Memory B cell (primary cell): ENCODE measurements at regions not wholly inside any gene's neighbourhood (a gene's known extent, or its start where the extent isn't known, plus 50 kb on each side); places are given as distances from the start of the nearest gene placed in this dataset.

Experiments
- ATAC-seq: fragments of 150-1000 bp; cut with Tn5 transposase; 2 replicates; pipeline ENCODE4 v1.10.0; 2021; ENCODE audit warnings: low read depth, mild to moderate bottlenecking, moderate library complexity
- DNase-seq, 2 donors: peaks; one replicate each; pipeline ENCODE4 v3.0.0; 2022; ENCODE audit warnings: low spot score in 2 of 2
- H3K27ac Mint-ChIP-seq: one replicate; pipeline ENCODE4 v1.8.0; 2022; ENCODE audit warnings: mild to moderate bottlenecking, moderate library complexity, mixed read lengths
- H3K27me3 Mint-ChIP-seq: one replicate; pipeline ENCODE4 v1.8.0; 2022; ENCODE audit warnings: mixed read lengths
- H3K36me3 Mint-ChIP-seq: one replicate; pipeline ENCODE4 v1.8.0; 2022; ENCODE audit warnings: mild to moderate bottlenecking, mixed read lengths
- H3K4me1 Mint-ChIP-seq: one replicate; pipeline ENCODE4 v1.8.0; 2022; ENCODE audit warnings: mixed read lengths
- H3K4me3 Mint-ChIP-seq: one replicate; pipeline ENCODE4 v1.8.0; 2022; ENCODE audit warnings: mild to moderate bottlenecking, moderate library complexity, mixed read lengths
- H3K9me3 Mint-ChIP-seq: one replicate; pipeline ENCODE4 v1.8.0; 2022; ENCODE audit warnings: mixed read lengths

GRCh38 chr18:2091937-2092336 is 479.4 kb downstream of the METTL4 start:
- DNase-seq (no peak), ATAC-seq (no peak)
- H3K27ac Mint-ChIP-seq, result no peak overlapping the region
- no peaks in the 10 kb centered on the region for H3K36me3 Mint-ChIP-seq
- H3K4me3 Mint-ChIP-seq, result no peak overlapping the region
- no peaks in the 10 kb centered on the region for H3K9me3 Mint-ChIP-seq
- no peaks in the 10 kb centered on the region for H3K4me1 Mint-ChIP-seq
- H3K27me3 Mint-ChIP-seq, result peaks cover 1% of the 10 kb centered on the region

DNA sequence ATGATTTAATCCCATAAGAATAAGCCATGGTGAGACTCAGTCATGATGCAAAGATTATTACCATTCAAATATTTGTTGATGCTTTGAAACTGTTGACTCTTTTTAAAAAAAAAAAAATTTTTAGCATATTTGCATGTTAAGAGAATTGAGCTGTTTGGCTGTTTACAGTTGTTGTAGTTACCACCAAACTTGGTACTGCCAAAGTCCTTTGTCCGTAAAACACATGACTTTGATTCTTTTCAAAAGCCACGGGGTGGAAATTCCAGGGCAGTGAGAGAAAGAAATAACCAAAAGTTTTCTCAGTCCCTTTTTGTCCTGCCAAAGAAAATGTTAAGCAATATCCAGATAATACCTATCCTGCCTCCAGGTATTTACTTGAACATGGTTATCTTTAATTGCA is 474.8 kb downstream of the METTL4 start:
- no peaks in the 10 kb centered on the region for H3K27me3 Mint-ChIP-seq
- no peak overlapping the region for H3K4me3 Mint-ChIP-seq
- DNase-seq (no peak), ATAC-seq (no peak)
- no peak overlapping the region for H3K27ac Mint-ChIP-seq
- H3K4me1 Mint-ChIP-seq, result no peaks in the 10 kb centered on the region
- H3K36me3 Mint-ChIP-seq, result no peaks in the 10 kb centered on the region
- peaks cover 3% of the 10 kb centered on the region for H3K9me3 Mint-ChIP-seq

- Mint-ChIP-seq H3K4me1 (peaks cover 9% of the 10 kb centered on the region), H3K4me3 (no peak overlapping the region)
- no peak for ATAC-seq
Measured at GRCh38 chr18:2100694-2101213, 470.6 kb downstream of the METTL4 start.

GRCh38 chr18:2102022-2102421 is 469.3 kb downstream of the METTL4 start:
- Mint-ChIP-seq H3K36me3 (no peaks in the 10 kb centered on the region), H3K4me3 (no peak overlapping the region), H3K27me3 (no peaks in the 10 kb centered on the region), H3K9me3 (peaks cover 3% of the 10 kb centered on the region), H3K4me1 (peaks cover 9% of the 10 kb centered on the region), H3K27ac (no peak overlapping the region)
- DNase-seq, result no peak
- peak; percentile 73 for ATAC-seq

More at GRCh38 chr18:2100694-2101213, 470.6 kb downstream of the METTL4 start:
- Mint-ChIP-seq H3K9me3 (peaks cover 3% of the 10 kb centered on the region), H3K36me3 (no peaks in the 10 kb centered on the region), H3K27me3 (no peaks in the 10 kb centered on the region), H3K27ac (no peak overlapping the region)
- DNase-seq, result no peak

GRCh38 chr18:2103299-2103698 is 468.0 kb downstream of the METTL4 start:
- H3K4me1 Mint-ChIP-seq, result peaks cover 9% of the 10 kb centered on the region
- H3K27me3 Mint-ChIP-seq, result no peaks in the 10 kb centered on the region
- no peak for DNase-seq

DNA sequence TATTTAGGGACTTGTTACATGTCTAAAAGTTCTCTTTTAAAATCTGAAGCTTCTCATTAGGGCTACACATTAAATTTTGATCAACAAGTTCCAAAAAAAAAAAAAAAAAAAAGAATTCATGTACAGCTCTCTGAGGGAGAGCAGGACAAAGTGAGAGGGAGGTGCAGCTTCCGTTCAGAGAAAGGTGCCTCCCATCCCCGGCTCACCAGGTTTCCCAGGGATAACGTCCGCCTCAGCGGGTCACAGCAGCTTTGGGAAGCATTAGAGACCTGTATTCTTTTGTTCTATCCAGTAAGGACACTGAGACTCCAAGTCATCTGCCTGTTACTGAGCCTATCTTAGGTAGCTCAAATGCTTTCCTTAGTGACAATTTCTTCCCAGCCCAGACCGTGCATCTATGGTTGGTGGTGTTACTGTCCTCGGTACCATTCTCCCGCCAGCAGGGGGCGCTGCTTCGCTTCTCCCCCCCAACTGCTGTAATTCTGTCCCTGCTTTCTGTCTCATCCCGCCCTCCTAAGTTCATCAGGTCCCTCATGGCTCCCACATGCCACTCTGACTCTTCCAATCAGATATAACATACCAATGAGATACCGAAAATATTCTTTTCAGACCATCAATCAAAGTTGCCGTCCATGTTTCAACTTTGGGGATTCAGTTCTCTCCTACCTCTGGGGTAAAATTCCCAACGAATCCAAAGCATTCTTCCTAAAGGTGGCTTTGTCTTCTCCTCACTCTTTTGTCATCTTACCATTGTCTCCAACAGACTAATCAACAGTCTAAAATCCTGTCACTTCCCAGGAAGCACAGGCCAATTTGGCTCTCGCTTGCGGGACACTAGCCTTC is 466.5 kb downstream of the METTL4 start:
- Mint-ChIP-seq H3K36me3 (no peaks in the 10 kb centered on the region), H3K9me3 (peaks cover 1% of the 10 kb centered on the region), H3K27me3 (no peaks in the 10 kb centered on the region), H3K27ac (no peak overlapping the region), H3K4me1 (peaks cover 9% of the 10 kb centered on the region), H3K4me3 (no peak overlapping the region)
- ATAC-seq, result peak; percentile 50
- DNase-seq, result peak in 1 of 2 donors; percentile 17

More at GRCh38 chr18:2103299-2103698, 468.0 kb downstream of the METTL4 start:
- H3K27ac Mint-ChIP-seq, result no peak overlapping the region
- no peaks in the 10 kb centered on the region for H3K36me3 Mint-ChIP-seq
- H3K9me3 Mint-ChIP-seq, result peaks cover 3% of the 10 kb centered on the region
- no peak overlapping the region for H3K4me3 Mint-ChIP-seq
- ATAC-seq, result no peak

DNA sequence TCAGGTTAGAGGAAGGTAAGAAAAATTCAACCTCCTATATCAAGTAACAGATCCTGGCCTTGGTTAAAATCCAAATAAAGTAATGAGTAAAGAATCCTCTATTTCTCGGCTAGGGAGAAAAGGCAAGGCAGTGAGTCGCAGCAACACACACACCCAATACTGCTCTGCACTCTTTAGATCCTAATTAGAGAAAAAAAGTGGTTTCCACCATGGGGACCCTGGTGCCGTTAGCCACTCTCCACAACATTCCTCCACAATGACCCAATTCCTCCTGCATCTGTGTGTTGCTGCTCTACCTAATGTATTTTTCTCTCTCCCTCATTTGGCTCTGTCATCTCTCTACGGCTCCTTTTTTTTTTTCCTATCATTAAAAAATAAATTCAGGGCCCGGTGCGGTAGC is 462.7 kb downstream of the METTL4 start:
- no peak for ATAC-seq
- H3K27ac Mint-ChIP-seq, result no peak overlapping the region
- no peak for DNase-seq
- no peaks in the 10 kb centered on the region for H3K9me3 Mint-ChIP-seq
- H3K4me1 Mint-ChIP-seq, result peaks cover 3% of the 10 kb centered on the region
- H3K27me3 Mint-ChIP-seq, result peaks cover 9% of the 10 kb centered on the region
- no peak overlapping the region for H3K4me3 Mint-ChIP-seq
- H3K36me3 Mint-ChIP-seq, result no peaks in the 10 kb centered on the region

DNA sequence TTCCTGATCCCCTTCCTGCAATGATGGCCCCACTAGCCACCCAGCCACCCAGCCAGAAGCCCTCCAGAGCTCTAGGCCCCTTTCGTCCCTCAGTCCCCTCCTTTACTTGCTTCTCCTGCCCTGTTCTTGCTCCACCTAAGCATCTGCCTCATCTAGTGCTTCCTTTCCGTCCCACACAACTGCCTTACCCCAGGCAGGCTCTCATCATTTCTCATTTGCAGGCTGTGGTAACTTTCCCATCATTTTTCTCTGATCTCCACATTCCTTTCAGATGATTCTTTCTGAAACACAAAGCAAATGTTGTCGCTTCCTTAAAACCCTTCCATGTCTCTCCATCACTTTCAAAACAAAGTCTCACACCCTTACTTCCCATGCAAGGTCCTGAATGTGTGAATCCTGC is 459.8 kb downstream of the METTL4 start:
- DNase-seq (no peak), ATAC-seq (no peak)
- H3K9me3 Mint-ChIP-seq, result no peaks in the 10 kb centered on the region
- H3K4me3 Mint-ChIP-seq, result no peak overlapping the region
- H3K4me1 Mint-ChIP-seq, result no peaks in the 10 kb centered on the region
- H3K27ac Mint-ChIP-seq, result no peak overlapping the region
- H3K36me3 Mint-ChIP-seq, result no peaks in the 10 kb centered on the region
- H3K27me3 Mint-ChIP-seq, result peaks cover 13% of the 10 kb centered on the region

- H3K9me3 Mint-ChIP-seq, result no peaks in the 10 kb centered on the region
- H3K27ac Mint-ChIP-seq, result no peak overlapping the region
- no peaks in the 10 kb centered on the region for H3K4me1 Mint-ChIP-seq
- no peak overlapping the region for H3K4me3 Mint-ChIP-seq
- no peak for DNase-seq
- ATAC-seq, result no peak
- H3K27me3 Mint-ChIP-seq, result peaks cover 13% of the 10 kb centered on the region
- no peaks in the 10 kb centered on the region for H3K36me3 Mint-ChIP-seq
Measured at GRCh38 chr18:2112435-2113045, 458.8 kb downstream of the METTL4 start.

DNA sequence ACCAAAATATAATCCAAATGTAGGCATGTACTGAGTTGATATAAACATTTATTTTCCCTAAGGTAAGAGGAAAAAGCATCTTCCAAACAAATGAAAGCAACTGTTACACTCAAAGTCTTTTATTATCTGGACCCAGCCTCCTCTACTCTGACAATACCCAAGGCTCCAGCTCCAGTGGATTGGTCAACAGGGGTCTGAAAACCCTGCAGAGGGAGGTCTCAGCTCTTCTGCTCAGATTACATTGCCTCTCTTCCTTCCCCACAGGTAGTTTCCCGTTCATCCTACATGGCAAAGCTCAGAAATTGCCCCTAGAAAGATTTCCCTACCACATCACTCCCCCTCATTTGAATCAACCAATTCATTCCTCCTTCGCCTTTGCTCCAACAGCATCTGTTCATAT is 457.0 kb downstream of the METTL4 start:
- H3K9me3 Mint-ChIP-seq, result no peaks in the 10 kb centered on the region
- no peak for DNase-seq
- H3K4me3 Mint-ChIP-seq, result no peak overlapping the region
- no peak for ATAC-seq
- peaks cover 13% of the 10 kb centered on the region for H3K27me3 Mint-ChIP-seq
- H3K36me3 Mint-ChIP-seq, result no peaks in the 10 kb centered on the region
- no peaks in the 10 kb centered on the region for H3K4me1 Mint-ChIP-seq
- H3K27ac Mint-ChIP-seq, result no peak overlapping the region

DNA sequence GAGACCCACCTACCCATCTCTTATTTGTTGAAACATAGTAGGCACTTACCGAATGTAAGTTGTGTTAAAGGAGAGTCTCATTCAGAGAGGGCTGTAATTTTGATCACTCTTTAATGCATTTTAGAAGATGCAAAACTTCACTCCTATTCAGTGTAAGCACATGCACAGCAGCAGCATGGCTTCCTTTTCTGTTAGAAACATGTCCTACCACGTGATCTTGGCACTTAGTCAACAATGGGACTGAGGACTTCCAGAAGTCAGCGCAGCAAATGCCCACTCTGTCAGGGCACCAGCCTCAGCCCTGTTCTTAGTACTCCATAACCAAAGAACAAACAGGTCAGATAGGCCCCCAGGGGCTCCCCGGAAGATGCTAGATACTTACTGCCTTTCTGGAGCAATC is 456.5 kb downstream of the METTL4 start:
- ATAC-seq (no peak), DNase-seq (no peak)
- Mint-ChIP-seq H3K36me3 (no peaks in the 10 kb centered on the region), H3K4me1 (no peaks in the 10 kb centered on the region), H3K9me3 (no peaks in the 10 kb centered on the region), H3K27ac (no peak overlapping the region), H3K27me3 (peaks cover 13% of the 10 kb centered on the region), H3K4me3 (no peak overlapping the region)

DNA sequence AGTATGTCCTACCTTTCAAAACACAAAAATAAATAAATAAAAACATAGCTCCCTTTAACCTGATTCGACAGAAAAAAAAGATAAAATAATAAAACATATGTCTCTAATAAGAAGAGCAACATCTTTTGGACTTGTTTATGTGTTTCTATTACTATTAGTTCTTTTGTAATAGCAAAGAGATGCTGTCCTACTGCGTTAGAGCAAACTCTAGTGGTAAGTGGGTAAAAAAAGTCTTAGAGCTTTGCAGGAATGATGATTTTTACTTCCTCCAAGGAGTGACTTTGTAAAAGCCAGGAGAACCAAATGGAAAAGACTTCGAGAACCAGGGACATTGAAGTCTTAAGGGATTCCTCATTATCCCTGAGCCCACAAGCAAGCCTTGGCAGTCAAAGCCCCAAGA is 450.1 kb downstream of the METTL4 start:
- no peaks in the 10 kb centered on the region for H3K9me3 Mint-ChIP-seq
- no peaks in the 10 kb centered on the region for H3K27me3 Mint-ChIP-seq
- H3K27ac Mint-ChIP-seq, result no peak overlapping the region
- H3K36me3 Mint-ChIP-seq, result no peaks in the 10 kb centered on the region
- ATAC-seq, result no peak
- H3K4me3 Mint-ChIP-seq, result no peak overlapping the region
- no peaks in the 10 kb centered on the region for H3K4me1 Mint-ChIP-seq
- no peak for DNase-seq

DNA sequence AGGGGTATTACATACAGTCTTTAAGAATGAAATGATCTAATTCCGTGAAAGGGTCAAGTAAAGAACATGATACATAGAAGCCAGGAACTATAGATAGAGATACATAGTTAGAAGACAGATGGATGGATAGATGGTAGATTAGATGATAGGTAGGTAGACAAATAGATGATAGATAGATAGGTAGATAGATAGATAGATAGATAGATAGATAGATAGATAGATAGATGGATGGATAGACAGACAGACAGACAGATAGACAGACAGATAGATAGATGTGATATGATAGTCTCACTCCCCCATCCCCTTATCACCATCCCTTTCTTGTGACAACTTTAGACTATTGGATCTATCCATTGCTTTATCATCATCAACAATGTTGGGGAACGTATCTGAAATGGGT is 448.2 kb downstream of the METTL4 start:
- H3K4me3 Mint-ChIP-seq, result no peak overlapping the region
- H3K9me3 Mint-ChIP-seq, result peaks cover 6% of the 10 kb centered on the region
- peaks cover 3% of the 10 kb centered on the region for H3K27me3 Mint-ChIP-seq
- no peaks in the 10 kb centered on the region for H3K36me3 Mint-ChIP-seq
- no peak for DNase-seq
- ATAC-seq, result no peak
- H3K27ac Mint-ChIP-seq, result no peak overlapping the region
- H3K4me1 Mint-ChIP-seq, result no peaks in the 10 kb centered on the region

DNA sequence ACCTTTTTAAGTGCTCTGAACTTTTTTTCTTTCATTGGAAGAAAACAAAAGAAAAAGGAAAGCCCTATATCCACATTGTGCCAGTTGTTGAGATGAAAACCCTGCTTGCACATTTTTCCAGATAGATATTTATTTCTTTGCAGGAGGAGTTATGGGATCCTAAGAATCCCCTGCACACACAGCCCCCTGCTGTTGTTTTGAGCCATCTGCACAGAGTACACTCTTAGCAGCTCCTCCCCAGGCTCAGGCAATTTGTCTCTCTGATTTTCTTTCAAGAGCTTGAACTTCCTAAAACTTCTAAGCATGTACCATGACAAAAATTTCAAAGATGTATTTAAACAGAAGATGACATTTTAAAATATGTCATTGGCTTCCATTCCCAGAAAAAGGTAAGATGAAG is 436.9 kb downstream of the METTL4 start:
- Mint-ChIP-seq H3K4me3 (no peak overlapping the region), H3K27ac (no peak overlapping the region), H3K27me3 (peaks cover 2% of the 10 kb centered on the region), H3K4me1 (no peaks in the 10 kb centered on the region), H3K9me3 (no peaks in the 10 kb centered on the region), H3K36me3 (no peaks in the 10 kb centered on the region)
- DNase-seq, result no peak
- no peak for ATAC-seq
